ENCODE measurements at regions not wholly inside any gene's neighbourhood (a gene's known extent, or its start where the extent isn't known, plus 50 kb on each side); places are given as distances from the start of the nearest gene placed in this dataset.

DNA sequence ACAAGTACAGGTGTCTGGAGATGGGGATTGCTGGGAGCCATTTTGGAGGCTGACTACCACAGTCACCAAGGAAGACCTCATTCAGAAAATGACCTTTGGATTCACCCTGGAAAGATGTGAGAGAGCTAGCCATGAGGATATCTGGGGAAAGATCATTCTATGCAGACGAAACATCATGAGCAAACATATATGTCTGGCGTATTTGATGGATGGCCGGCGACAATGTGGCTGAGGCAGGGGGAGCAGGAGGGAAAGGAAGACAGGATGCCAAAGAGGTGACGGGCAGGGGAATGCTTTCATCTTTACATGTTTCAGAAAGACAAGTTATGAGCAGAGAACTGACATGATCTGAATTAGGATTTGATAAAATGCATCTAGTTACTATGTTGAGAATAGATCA lies 61.5 kb upstream of the SOX13 start:
- TF ChIP-seq, protein P1, sequence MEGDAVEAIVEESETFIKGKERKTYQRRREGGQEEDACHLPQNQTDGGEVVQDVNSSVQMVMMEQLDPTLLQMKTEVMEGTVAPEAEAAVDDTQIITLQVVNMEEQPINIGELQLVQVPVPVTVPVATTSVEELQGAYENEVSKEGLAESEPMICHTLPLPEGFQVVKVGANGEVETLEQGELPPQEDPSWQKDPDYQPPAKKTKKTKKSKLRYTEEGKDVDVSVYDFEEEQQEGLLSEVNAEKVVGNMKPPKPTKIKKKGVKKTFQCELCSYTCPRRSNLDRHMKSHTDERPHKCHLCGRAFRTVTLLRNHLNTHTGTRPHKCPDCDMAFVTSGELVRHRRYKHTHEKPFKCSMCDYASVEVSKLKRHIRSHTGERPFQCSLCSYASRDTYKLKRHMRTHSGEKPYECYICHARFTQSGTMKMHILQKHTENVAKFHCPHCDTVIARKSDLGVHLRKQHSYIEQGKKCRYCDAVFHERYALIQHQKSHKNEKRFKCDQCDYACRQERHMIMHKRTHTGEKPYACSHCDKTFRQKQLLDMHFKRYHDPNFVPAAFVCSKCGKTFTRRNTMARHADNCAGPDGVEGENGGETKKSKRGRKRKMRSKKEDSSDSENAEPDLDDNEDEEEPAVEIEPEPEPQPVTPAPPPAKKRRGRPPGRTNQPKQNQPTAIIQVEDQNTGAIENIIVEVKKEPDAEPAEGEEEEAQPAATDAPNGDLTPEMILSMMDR (IDR thresholded peaks at IDR 0.05) = no peak
- TF ChIP-seq POLR2A (IDR thresholded peaks at IDR 0.05) = no peak

Data from esophagus squamous epithelium (tissue), 4 donors.